ENCODE measurements at regions not wholly inside any gene's neighbourhood (a gene's known extent, or its start where the extent isn't known, plus 50 kb on each side); places are given as distances from the start of the nearest gene placed in this dataset.

DNA sequence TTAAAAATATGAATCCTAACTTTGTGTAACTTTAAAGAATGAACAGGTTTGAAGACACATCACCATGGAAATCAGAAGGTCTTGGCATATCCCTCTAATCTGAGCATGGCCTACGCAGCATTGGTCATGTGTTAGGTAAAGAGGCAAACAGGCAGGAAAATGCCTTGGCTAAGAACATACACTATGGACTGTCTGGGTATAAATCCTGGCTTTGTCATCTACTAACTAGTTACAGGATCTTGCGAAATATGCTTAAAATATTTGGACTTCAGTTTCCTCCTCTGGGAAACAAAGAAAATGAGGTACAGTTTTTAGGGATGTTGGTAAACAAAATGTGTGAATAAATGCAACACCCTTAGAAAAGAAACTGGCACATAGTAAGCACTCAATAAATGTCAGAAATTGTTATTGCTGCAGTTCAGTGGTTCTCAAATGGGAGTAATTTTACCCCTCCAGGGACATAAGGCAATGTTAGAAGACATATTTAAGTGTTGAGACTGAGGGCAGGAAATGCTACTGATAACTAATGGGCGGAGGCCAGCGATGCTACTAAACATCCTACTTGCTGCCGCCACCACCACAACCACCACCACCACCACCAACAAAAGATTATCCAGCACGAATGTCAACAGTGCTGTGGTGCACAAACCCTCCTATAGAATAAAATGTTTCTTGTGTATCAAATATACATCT lies 770.8 kb upstream of the SOX9 start (continued):
- TF ChIP-seq, protein P1, sequence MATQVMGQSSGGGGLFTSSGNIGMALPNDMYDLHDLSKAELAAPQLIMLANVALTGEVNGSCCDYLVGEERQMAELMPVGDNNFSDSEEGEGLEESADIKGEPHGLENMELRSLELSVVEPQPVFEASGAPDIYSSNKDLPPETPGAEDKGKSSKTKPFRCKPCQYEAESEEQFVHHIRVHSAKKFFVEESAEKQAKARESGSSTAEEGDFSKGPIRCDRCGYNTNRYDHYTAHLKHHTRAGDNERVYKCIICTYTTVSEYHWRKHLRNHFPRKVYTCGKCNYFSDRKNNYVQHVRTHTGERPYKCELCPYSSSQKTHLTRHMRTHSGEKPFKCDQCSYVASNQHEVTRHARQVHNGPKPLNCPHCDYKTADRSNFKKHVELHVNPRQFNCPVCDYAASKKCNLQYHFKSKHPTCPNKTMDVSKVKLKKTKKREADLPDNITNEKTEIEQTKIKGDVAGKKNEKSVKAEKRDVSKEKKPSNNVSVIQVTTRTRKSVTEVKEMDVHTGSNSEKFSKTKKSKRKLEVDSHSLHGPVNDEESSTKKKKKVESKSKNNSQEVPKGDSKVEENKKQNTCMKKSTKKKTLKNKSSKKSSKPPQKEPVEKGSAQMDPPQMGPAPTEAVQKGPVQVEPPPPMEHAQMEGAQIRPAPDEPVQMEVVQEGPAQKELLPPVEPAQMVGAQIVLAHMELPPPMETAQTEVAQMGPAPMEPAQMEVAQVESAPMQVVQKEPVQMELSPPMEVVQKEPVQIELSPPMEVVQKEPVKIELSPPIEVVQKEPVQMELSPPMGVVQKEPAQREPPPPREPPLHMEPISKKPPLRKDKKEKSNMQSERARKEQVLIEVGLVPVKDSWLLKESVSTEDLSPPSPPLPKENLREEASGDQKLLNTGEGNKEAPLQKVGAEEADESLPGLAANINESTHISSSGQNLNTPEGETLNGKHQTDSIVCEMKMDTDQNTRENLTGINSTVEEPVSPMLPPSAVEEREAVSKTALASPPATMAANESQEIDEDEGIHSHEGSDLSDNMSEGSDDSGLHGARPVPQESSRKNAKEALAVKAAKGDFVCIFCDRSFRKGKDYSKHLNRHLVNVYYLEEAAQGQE (IDR thresholded peaks at IDR 0.05), result no peak
- no peak for TF ChIP-seq FOXA2 (IDR thresholded peaks at IDR 0.05)
- TF ChIP-seq EGR1 (IDR thresholded peaks at IDR 0.05; ENCODE audit: low read depth in 2 of 2), result no peak
- no peak for TF ChIP-seq SP1 (IDR thresholded peaks at IDR 0.05)
- TF ChIP-seq FOXA1 (IDR thresholded peaks at IDR 0.05), result no peak
- TF ChIP-seq YY1 (IDR thresholded peaks at IDR 0.05), result no peak
- TF ChIP-seq RAD21 (IDR thresholded peaks at IDR 0.05), result no peak

DNA sequence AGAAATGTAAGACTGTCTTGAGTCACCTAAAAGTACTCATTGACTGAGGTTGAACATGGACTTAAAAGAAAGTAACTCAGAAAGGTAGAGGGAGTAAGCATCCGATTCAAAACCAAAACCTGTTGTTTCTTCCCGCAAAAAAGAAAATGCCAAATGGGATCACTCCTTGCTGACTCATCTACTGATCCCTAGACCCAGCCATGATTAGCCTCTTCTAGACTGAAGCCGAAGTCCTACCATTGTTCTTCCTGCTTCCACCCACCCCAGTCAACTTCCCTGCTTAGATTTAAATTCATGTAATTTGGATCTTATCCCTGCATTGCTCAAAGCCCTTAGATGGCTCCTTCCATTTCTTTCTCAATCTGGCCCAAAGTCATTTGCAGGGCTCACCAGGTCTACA lies 760.5 kb upstream of the SOX9 start:
- no peaks in the 10 kb centered on the region for H3K36me3 ChIP-seq (ENCODE audit: control insufficient read depth in 4 of 4, insufficient read depth in 3 of 4, low read depth in 1 of 4, low read length in 3 of 4)
- H3K9me3 ChIP-seq (ENCODE audit: control insufficient read depth in 4 of 4, low read length in 3 of 4), result peaks cover 0 to 2% (median 0%) of the 10 kb centered on the region in 4 donors
- H3K27me3 ChIP-seq (ENCODE audit: control insufficient read depth in 4 of 4, insufficient read depth in 4 of 4, low read length in 3 of 4), result no peaks in the 10 kb centered on the region
- H3K27ac ChIP-seq (ENCODE audit: low read depth in 1 of 2, low read length in 2 of 2), result no peak overlapping the region
- DNase-seq (ENCODE audit: low spot score), result no peak
- WGBS, result 86% methylated on average over 3 of the region's 3 CpGs
- no peak overlapping the region for H3K4me3 ChIP-seq (ENCODE audit: low read depth in 1 of 3, low read length in 3 of 3)
- no peak overlapping the region for H3K9ac ChIP-seq (ENCODE audit: low read depth in 1 of 2, low read length in 2 of 2)
- no peaks in the 10 kb centered on the region for H3K4me1 ChIP-seq (ENCODE audit: control insufficient read depth in 4 of 4, insufficient read depth in 4 of 4, low read length in 3 of 4)
- TF ChIP-seq FOXA2 (IDR thresholded peaks at IDR 0.05) (no peak), FOXA1 (IDR thresholded peaks at IDR 0.05) (no peak), EGR1 (IDR thresholded peaks at IDR 0.05; ENCODE audit: low read depth in 2 of 2) (no peak), RXRA (IDR thresholded peaks at IDR 0.05) (no peak), HNF4A (conservative IDR thresholded peaks at IDR 0.05) (no peak), JUND (IDR thresholded peaks at IDR 0.05) (no peak)
- TF ChIP-seq, protein P2, sequence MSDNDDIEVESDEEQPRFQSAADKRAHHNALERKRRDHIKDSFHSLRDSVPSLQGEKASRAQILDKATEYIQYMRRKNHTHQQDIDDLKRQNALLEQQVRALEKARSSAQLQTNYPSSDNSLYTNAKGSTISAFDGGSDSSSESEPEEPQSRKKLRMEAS (IDR thresholded peaks at IDR 0.05), result no peak

DNA sequence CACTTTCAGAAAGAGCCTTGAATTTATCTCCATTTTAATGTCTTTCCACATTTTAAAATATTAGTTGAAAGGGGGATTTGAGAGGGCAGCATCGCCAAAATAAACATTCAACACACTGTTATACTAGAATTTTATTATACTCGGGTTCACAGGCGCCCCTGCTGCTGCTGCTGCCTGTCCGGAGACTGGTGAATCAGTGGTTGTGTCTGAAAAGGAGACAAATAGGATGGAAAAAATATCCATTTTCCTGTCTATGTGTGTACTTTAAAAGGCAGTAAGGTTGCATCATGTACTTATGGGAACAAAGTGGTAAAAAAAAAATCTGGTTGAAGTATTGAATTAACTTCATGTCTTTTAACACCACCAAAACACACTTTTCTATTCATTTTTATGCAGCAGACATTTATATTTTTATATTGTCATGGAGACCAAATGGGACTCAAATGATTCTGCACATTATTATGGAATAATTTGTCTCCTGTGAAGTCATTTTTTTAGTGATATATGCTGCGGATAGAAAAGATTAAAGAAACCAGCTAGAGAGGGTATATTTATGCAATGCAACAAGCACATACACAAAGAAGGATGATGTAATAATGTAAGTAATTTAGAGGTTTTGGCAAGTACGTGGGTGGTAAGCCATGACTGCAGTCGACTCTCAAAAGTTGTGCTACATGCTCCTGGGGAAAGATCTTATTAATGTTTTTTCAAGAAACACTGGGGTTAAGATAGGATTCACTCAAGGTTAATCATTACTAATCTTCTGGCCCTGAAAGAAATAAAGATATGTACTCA lies 759.0 kb upstream of the SOX9 start:
- H3K36me3 ChIP-seq (ENCODE audit: control insufficient read depth in 4 of 4, insufficient read depth in 3 of 4, low read depth in 1 of 4, low read length in 3 of 4), result no peaks in the 10 kb centered on the region
- H3K4me3 ChIP-seq (ENCODE audit: low read depth in 1 of 3, low read length in 3 of 3), result no peak overlapping the region
- no peak for DNase-seq (ENCODE audit: low spot score)
- H3K9me3 ChIP-seq (ENCODE audit: control insufficient read depth in 4 of 4, low read length in 3 of 4), result peaks cover 0 to 2% (median 0%) of the 10 kb centered on the region in 4 donors
- H3K27ac ChIP-seq (ENCODE audit: low read depth in 1 of 2, low read length in 2 of 2), result no peak overlapping the region
- no peaks in the 10 kb centered on the region for H3K27me3 ChIP-seq (ENCODE audit: control insufficient read depth in 4 of 4, insufficient read depth in 4 of 4, low read length in 3 of 4)
- WGBS, result 83% methylated on average over 7 of the region's 7 CpGs
- H3K4me1 ChIP-seq (ENCODE audit: control insufficient read depth in 4 of 4, insufficient read depth in 4 of 4, low read length in 3 of 4), result no peaks in the 10 kb centered on the region
- no peak overlapping the region for H3K9ac ChIP-seq (ENCODE audit: low read depth in 1 of 2, low read length in 2 of 2)
- TF ChIP-seq RXRA (IDR thresholded peaks at IDR 0.05) (no peak), GABPA (IDR thresholded peaks at IDR 0.05 in 1 of 2, conservative IDR thresholded peaks at IDR 0.05 in 1 of 2) (no peak), NR2F2 (IDR thresholded peaks at IDR 0.05) (no peak), EGR1 (IDR thresholded peaks at IDR 0.05; ENCODE audit: low read depth in 2 of 2) (no peak), HNF4G (IDR thresholded peaks at IDR 0.05) (no peak), JUND (IDR thresholded peaks at IDR 0.05) (no peak), SP1 (IDR thresholded peaks at IDR 0.05) (no peak), HNF4A (conservative IDR thresholded peaks at IDR 0.05) (no peak), YY1 (IDR thresholded peaks at IDR 0.05) (no peak)
- TF ChIP-seq, protein P3, sequence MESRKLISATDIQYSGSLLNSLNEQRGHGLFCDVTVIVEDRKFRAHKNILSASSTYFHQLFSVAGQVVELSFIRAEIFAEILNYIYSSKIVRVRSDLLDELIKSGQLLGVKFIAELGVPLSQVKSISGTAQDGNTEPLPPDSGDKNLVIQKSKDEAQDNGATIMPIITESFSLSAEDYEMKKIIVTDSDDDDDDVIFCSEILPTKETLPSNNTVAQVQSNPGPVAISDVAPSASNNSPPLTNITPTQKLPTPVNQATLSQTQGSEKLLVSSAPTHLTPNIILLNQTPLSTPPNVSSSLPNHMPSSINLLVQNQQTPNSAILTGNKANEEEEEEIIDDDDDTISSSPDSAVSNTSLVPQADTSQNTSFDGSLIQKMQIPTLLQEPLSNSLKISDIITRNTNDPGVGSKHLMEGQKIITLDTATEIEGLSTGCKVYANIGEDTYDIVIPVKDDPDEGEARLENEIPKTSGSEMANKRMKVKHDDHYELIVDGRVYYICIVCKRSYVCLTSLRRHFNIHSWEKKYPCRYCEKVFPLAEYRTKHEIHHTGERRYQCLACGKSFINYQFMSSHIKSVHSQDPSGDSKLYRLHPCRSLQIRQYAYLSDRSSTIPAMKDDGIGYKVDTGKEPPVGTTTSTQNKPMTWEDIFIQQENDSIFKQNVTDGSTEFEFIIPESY (IDR thresholded peaks at IDR 0.05), result no peak
- TF ChIP-seq, protein P4, sequence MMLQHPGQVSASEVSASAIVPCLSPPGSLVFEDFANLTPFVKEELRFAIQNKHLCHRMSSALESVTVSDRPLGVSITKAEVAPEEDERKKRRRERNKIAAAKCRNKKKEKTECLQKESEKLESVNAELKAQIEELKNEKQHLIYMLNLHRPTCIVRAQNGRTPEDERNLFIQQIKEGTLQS (IDR thresholded peaks at IDR 0.05), result no peak
- TF ChIP-seq, protein P5, sequence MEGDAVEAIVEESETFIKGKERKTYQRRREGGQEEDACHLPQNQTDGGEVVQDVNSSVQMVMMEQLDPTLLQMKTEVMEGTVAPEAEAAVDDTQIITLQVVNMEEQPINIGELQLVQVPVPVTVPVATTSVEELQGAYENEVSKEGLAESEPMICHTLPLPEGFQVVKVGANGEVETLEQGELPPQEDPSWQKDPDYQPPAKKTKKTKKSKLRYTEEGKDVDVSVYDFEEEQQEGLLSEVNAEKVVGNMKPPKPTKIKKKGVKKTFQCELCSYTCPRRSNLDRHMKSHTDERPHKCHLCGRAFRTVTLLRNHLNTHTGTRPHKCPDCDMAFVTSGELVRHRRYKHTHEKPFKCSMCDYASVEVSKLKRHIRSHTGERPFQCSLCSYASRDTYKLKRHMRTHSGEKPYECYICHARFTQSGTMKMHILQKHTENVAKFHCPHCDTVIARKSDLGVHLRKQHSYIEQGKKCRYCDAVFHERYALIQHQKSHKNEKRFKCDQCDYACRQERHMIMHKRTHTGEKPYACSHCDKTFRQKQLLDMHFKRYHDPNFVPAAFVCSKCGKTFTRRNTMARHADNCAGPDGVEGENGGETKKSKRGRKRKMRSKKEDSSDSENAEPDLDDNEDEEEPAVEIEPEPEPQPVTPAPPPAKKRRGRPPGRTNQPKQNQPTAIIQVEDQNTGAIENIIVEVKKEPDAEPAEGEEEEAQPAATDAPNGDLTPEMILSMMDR (IDR thresholded peaks at IDR 0.05; ENCODE audit: low read depth, low read length, missing input control), result no peak

All from liver (tissue), 8 donors.